ENCODE measurements at regions not wholly inside any gene's neighbourhood (a gene's known extent, or its start where the extent isn't known, plus 50 kb on each side); places are given as distances from the start of the nearest gene placed in this dataset.

DNA sequence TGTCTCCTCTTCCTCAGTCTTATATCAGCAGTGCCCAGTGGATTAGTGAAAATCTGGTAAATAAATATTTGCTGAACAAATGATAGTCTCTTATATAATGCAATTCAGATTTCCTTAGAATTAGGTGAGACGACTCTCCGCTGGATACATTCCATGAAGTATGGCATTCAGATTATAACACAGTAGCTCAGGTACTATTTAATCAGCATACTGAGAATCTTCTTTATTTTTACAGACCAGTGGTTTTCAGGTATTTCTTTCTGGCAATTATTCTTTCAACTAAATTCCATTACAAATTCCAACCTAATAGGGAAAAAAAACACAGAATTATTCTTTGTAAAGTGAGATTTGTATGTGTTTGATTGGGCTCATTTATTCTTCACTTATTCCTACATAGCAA, 435.5 kb downstream of the TAF11L14 start (continued):
- TF ChIP-seq CTBP2 (IDR thresholded peaks at IDR 0.05; ENCODE audit: borderline replicate concordance, insufficient read depth, insufficient read length, low read length) = no peak
- TF ChIP-seq SRF (IDR thresholded peaks at IDR 0.05; ENCODE audit: low read depth, low read length) = no peak
- no peak for TF ChIP-seq RXRA (IDR thresholded peaks at IDR 0.05; ENCODE audit: insufficient read depth, low read depth, low read length)
- TF ChIP-seq BRCA1 (IDR thresholded peaks at IDR 0.05; ENCODE audit: low read depth, low read length) = no peak
- TF ChIP-seq USF2 (IDR thresholded peaks at IDR 0.05; ENCODE audit: low read length) = no peak
- TF ChIP-seq SUZ12 (IDR thresholded peaks at IDR 0.05; ENCODE audit: low read length) = no peak
- no peak for TF ChIP-seq HDAC6 (IDR thresholded peaks at IDR 0.05; ENCODE audit: low read depth, low read length)
- no peak for TF ChIP-seq TBP (IDR thresholded peaks at IDR 0.05; ENCODE audit: low read depth, low read length)
- no peak for TF ChIP-seq SP2 (IDR thresholded peaks at IDR 0.05; ENCODE audit: low read length)
- TF ChIP-seq GTF2F1 (IDR thresholded peaks at IDR 0.05; ENCODE audit: borderline replicate concordance, low read depth, low read length) = no peak
- no peak for TF ChIP-seq CEBPB (IDR thresholded peaks at IDR 0.05; ENCODE audit: low read depth, low read length)
- TF ChIP-seq PHF8 (conservative IDR thresholded peaks at IDR 0.05; ENCODE audit: low read depth, low read length) = no peak
- TF ChIP-seq MAFK (IDR thresholded peaks at IDR 0.05; ENCODE audit: low read depth, low read length) = no peak
- TF ChIP-seq SP4 (IDR thresholded peaks at IDR 0.05; ENCODE audit: low read length) = no peak
- TF ChIP-seq CHD1 (IDR thresholded peaks at IDR 0.05; ENCODE audit: low read depth, low read length) = no peak
- TF ChIP-seq MAX (IDR thresholded peaks at IDR 0.05) = no peak
- no peak for TF ChIP-seq POU5F1 (IDR thresholded peaks at IDR 0.05; ENCODE audit: low read depth, low read length)
- no peak for TF ChIP-seq RFX5 (IDR thresholded peaks at IDR 0.05; ENCODE audit: borderline replicate concordance, low read depth, low read length)

Data from H1 (cell line).